Fibroblast of mammary gland (primary cell): ENCODE measurements at regions not wholly inside any gene's neighbourhood (a gene's known extent, or its start where the extent isn't known, plus 50 kb on each side); places are given as distances from the start of the nearest gene placed in this dataset.

Experiments used
- DNase-seq: peaks from one replicate; pipeline ENCODE4 v3.0.0-alpha.2; 2010; ENCODE audit warnings: low read depth
- H3K4me3 ChIP-seq: 2 replicates; pipeline ENCODE4 v1.5.1; 2011; ENCODE audit warnings: low read depth, mild to moderate bottlenecking, low read length, moderate library complexity; ENCODE audit not compliant: control insufficient read depth
- TF ChIP-seq, protein P1 (sequence below): conservative IDR thresholded peaks from 2 replicates; pipeline ENCODE4 v1.5.1; 2011; ENCODE audit warnings: low read depth, low read length, inconsistent platforms; ENCODE audit not compliant: control insufficient read depth, insufficient read depth

DNA sequence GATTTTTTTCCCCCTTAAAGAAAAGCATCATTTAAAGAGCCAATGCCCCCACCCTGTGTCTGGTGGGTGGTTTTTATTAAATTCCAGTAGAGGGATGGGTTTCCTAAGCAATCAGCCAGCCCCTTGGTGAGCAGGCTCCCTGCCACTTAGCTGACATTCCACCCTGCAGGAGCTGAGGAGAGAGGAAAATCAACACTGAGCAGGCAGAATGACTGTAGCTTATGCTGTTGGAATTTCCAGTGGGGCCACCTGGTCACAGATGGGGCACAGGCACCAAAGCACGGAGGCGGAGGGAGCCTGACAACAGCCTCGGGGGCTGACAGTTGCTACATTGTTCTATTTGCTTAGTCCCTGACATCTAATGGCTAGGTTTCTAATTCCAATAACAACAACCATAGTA, 127.7 kb downstream of the TMEM30B start:
- TF ChIP-seq, protein P1, sequence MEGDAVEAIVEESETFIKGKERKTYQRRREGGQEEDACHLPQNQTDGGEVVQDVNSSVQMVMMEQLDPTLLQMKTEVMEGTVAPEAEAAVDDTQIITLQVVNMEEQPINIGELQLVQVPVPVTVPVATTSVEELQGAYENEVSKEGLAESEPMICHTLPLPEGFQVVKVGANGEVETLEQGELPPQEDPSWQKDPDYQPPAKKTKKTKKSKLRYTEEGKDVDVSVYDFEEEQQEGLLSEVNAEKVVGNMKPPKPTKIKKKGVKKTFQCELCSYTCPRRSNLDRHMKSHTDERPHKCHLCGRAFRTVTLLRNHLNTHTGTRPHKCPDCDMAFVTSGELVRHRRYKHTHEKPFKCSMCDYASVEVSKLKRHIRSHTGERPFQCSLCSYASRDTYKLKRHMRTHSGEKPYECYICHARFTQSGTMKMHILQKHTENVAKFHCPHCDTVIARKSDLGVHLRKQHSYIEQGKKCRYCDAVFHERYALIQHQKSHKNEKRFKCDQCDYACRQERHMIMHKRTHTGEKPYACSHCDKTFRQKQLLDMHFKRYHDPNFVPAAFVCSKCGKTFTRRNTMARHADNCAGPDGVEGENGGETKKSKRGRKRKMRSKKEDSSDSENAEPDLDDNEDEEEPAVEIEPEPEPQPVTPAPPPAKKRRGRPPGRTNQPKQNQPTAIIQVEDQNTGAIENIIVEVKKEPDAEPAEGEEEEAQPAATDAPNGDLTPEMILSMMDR, result no peak
- no peak for DNase-seq
- H3K4me3 ChIP-seq, result no peak overlapping the region

DNA sequence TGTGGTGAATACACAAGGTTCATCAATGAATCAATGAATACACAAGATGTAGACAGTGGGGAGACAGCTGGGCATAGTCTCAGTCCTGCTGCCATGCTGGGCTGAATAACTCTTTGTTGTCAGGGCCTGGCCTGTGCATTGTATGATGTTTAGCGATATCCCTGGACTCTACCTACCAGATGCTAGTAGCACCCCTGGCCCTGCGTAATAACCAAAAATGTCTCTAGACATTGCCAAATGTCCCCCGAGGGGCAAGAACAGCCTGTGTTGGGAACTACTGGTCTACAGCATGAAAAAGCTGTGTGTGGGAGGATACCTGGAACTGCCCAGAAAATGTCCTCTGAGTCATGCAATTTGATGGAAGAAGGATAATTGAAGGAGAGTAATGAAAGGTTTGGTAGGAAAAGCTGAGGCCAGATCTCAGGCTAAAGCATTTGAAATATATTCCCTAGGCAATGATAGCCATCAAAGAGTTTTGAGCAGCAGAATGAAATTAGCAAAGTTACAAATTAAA, 128.2 kb downstream of the TMEM30B start:
- H3K4me3 ChIP-seq, result no peak overlapping the region
- DNase-seq, result peak; percentile 93
- TF ChIP-seq, protein P1, result no peak

DNA sequence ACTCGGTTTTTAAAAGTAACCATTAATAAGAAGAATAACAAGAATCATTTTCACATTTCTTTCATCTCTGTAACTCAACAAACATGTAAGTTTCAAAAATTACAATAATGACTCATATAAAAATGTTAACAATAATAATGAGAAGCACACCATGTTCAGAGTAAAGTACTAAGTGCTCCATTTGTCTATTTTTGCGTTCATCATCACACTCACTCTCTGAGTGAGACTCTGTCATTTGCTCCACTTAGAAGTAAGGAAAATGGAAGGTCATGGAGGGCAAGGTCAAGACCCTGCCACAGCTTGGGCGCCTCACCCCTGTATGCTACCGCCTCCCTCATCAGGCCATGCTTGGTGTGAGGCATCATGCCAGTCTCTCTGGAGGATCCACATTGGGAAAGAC, 129.9 kb downstream of the TMEM30B start:
- TF ChIP-seq, protein P1, result no peak
- DNase-seq, result peak; percentile 86
- no peak overlapping the region for H3K4me3 ChIP-seq

DNA sequence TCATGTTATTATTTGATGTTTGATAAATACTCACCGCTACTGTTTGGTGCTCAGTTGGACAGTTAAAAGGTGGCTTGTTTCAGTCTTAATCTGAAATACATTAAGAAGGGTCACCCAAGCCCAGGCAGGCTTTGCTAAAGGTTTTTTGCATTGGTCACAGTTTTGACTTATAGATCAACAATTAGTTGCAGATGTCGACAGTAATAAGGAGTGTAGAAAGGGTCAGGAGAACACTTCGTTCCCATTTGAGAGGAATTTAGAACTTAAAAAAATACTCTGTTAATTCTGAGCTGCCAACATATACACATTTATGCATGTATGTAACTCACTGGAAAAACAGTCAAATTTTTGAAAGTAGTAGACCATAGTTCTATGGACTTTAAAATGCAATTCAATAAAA, 130.3 kb downstream of the TMEM30B start:
- DNase-seq, result peak; percentile 94

DNA sequence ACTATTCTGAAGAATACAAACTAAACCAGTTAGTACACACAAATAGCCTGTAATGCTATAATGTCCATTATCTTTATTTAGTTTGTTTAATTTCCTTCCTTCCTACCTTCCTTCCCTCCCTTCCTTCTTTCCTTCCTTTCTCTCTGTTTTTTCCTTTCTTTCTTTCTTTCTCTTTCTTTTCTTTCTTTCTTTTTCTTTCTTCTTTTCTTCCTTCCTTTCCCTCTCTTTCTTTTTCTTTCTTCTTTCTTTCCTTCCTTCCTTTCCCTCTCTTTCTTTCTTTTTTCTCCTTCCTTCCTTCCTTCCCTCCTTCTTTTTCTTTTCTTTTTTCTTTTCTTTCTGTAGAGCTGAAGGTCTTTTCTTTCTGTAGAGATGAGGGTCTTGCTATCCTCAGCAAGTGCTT, 131.2 kb downstream of the TMEM30B start:
- H3K4me3 ChIP-seq, result no peak overlapping the region
- no peak for DNase-seq
- TF ChIP-seq, protein P1, result no peak

More for the DNA sequence above, 130.3 kb downstream of the TMEM30B start:
- H3K4me3 ChIP-seq, result no peak overlapping the region
- TF ChIP-seq, protein P1, result no peak

DNA sequence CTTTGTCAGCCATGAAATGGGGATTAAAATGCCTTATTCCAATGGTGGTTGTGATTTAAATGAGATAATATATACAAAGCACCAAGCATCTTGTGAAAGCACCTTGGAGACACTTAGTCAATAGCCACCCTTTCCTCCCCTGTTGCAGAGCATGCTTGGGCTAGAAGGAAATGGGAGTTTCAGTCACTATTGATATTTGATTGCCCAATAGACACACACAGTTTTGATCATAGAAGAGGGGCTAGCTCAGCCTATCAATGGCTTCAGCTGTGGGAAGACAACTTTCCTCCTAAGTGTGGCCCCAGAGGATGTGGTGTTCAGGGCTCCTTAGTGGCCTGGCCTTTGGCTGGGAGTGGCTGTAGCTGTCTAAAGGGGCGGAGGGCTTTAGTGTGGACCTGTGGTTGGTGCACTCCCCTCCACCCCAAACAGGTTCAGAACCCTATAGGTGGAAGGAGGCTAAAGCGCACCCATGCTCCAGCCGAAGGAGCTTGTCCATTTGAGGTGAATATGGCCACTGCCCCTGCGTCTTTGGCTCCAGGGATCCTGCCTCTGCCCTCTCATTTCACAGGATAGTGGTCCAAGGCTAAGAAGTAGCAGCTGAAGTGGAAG, 132.3 kb downstream of the TMEM30B start:
- DNase-seq, result no peak
- TF ChIP-seq, protein P1, result no peak
- H3K4me3 ChIP-seq, result no peak overlapping the region
